Trophoblast cell (in vitro differentiated cells and primary cell): ENCODE measurements at regions not wholly inside any gene's neighbourhood (a gene's known extent, or its start where the extent isn't known, plus 50 kb on each side); places are given as distances from the start of the nearest gene placed in this dataset.

Experiments used
- DNase-seq, 2 donors: peaks; one replicate each; pipeline ENCODE4 v3.0.0-alpha.2; 2016
- H2AFZ ChIP-seq: 2 replicates; pipeline ENCODE4 v1.6.1; 2013; ENCODE audit warnings: low read length, moderate library complexity, mild to moderate bottlenecking; ENCODE audit not compliant: insufficient read depth, poor library complexity
- H2AK5ac ChIP-seq: 2 replicates; pipeline ENCODE4 v1.6.1; 2013; ENCODE audit warnings: mild to moderate bottlenecking, low read length
- H2BK120ac ChIP-seq: 2 replicates; pipeline ENCODE4 v1.6.1; 2013; ENCODE audit warnings: low read length, mild to moderate bottlenecking, moderate library complexity; ENCODE audit not compliant: insufficient read depth, poor library complexity
- H2BK12ac ChIP-seq: 2 replicates; pipeline ENCODE4 v1.6.1; 2013; ENCODE audit warnings: mild to moderate bottlenecking, low read length, moderate library complexity
- H2BK5ac ChIP-seq: 2 replicates; pipeline ENCODE4 v1.6.1; 2013; ENCODE audit warnings: low read length, low read depth, moderate library complexity, mild to moderate bottlenecking; ENCODE audit not compliant: poor library complexity
- H3K14ac ChIP-seq: 2 replicates; pipeline ENCODE4 v1.6.1; 2013; ENCODE audit warnings: mild to moderate bottlenecking, low read length
- H3K18ac ChIP-seq: 2 replicates; pipeline ENCODE4 v1.6.1; 2013; ENCODE audit warnings: mild to moderate bottlenecking, low read length
- H3K23ac ChIP-seq: 2 replicates; pipeline ENCODE4 v1.6.1; 2013; ENCODE audit warnings: low read length
- H3K27ac ChIP-seq: 2 replicates; pipeline ENCODE4 v1.5.1; 2013; ENCODE audit warnings: low read depth, mild to moderate bottlenecking, inconsistent platforms, low read length, moderate library complexity
- H3K27me3 ChIP-seq: 2 replicates; pipeline ENCODE4 v1.6.1; 2013; ENCODE audit warnings: inconsistent platforms, mild to moderate bottlenecking, low read length, moderate library complexity; ENCODE audit not compliant: insufficient read depth
- H3K36me3 ChIP-seq, 2 experiments: 1 replicate in 1 of 2; 2 replicates in 1 of 2; pipeline ENCODE4 v1.6.1; 2013; ENCODE audit warnings: low read length in 2 of 2, mild to moderate bottlenecking in 2 of 2, moderate library complexity in 1 of 2; ENCODE audit not compliant: insufficient read depth in 2 of 2, control insufficient read depth in 1 of 2
- H3K4ac ChIP-seq: 2 replicates; pipeline ENCODE4 v1.6.1; 2013; ENCODE audit warnings: low read depth, mild to moderate bottlenecking, low read length, moderate library complexity
- H3K4me1 ChIP-seq, 2 experiments: 1 replicate in 1 of 2; 2 replicates in 1 of 2; pipeline ENCODE4 v1.6.1; 2013; ENCODE audit warnings: low read length in 2 of 2, mild to moderate bottlenecking in 2 of 2, moderate library complexity in 1 of 2; ENCODE audit not compliant: insufficient read depth in 2 of 2, control insufficient read depth in 1 of 2
- H3K4me2 ChIP-seq: 2 replicates; pipeline ENCODE4 v1.6.1; 2013; ENCODE audit warnings: inconsistent platforms, mild to moderate bottlenecking, low read length, moderate library complexity
- H3K4me3 ChIP-seq: 2 replicates; pipeline ENCODE4 v1.5.1; 2013; ENCODE audit warnings: mild to moderate bottlenecking, low read depth, low read length, inconsistent platforms
- H3K79me1 ChIP-seq: one replicate; pipeline ENCODE4 v1.6.1; 2013; ENCODE audit warnings: low read length
- H3K79me2 ChIP-seq: 2 replicates; pipeline ENCODE4 v1.6.1; 2013; ENCODE audit warnings: low read length, mild to moderate bottlenecking; ENCODE audit not compliant: control insufficient read depth, insufficient read depth, poor library complexity
- H3K9ac ChIP-seq: 2 replicates; pipeline ENCODE4 v1.6.1; 2013; ENCODE audit warnings: mild to moderate bottlenecking, low read length
- H3K9me3 ChIP-seq: 2 replicates; pipeline ENCODE4 v1.6.1; 2013; ENCODE audit warnings: low read depth, mild to moderate bottlenecking, control low read depth, inconsistent platforms, low read length; ENCODE audit not compliant: insufficient read depth
- H4K12ac ChIP-seq: 2 replicates; pipeline ENCODE4 v1.6.1; 2013; ENCODE audit warnings: low read depth, mild to moderate bottlenecking, low read length, moderate library complexity
- H4K8ac ChIP-seq: 2 replicates; pipeline ENCODE4 v1.6.1; 2013; ENCODE audit warnings: low read depth, mild to moderate bottlenecking, low read length, moderate library complexity
- H4K91ac ChIP-seq: one replicate; pipeline ENCODE4 v1.6.1; 2013; ENCODE audit warnings: low read depth, mild to moderate bottlenecking, low read length, moderate library complexity
- WGBS: extraction: QIAGEN DNeasy Blood & Tissue Kit; methylation state at CpG from one replicate; pipeline ENCODE4 v1.1.7; 2013; ENCODE audit warnings: missing lambda C conversion rate; ENCODE audit not compliant: insufficient read length, insufficient coverage; ENCODE audit errors: extremely low coverage; 5-methylcytosine and 5-hydroxymethylcytosine counted together

- DNase-seq = no peak
- Histone ChIP-seq H3K4ac (no peak overlapping the region), H3K79me1 (no peaks in the 10 kb centered on the region), H3K4me3 (no peak overlapping the region), H3K14ac (no peak overlapping the region), H4K12ac (no peak overlapping the region), H2BK120ac (no peak overlapping the region), H4K8ac (no peak overlapping the region), H3K27me3 (no peaks in the 10 kb centered on the region), H3K9me3 (peaks cover 11% of the 10 kb centered on the region), H3K4me2 (no peak overlapping the region), H3K23ac (peak overlapping the region; percentile 80), H2AFZ (no peak overlapping the region), H3K79me2 (no peaks in the 10 kb centered on the region), H2BK12ac (no peak overlapping the region), H3K18ac (no peak overlapping the region), H3K9ac (peak overlapping the region; percentile 15), H2BK5ac (no peak overlapping the region), H2AK5ac (no peak overlapping the region), H3K36me3 (no peaks in the 10 kb centered on the region), H3K4me1 (peaks cover 4 to 5% of the 10 kb centered on the region in 2 experiments), H3K27ac (no peak overlapping the region), H4K91ac (no peak overlapping the region)
- no CpG with 5 or more reads among the region's 10 CpGs for WGBS
Observed at GRCh38 chr19:30165228-30165813, 206.9 kb upstream of the ZNF536 start.

GRCh38 chr19:30167206-30167868 is 204.8 kb upstream of the ZNF536 start:
- Histone ChIP-seq H3K27me3 (no peaks in the 10 kb centered on the region), H2BK5ac (no peak overlapping the region), H2AFZ (no peak overlapping the region), H3K4me2 (no peak overlapping the region), H3K27ac (no peak overlapping the region), H3K23ac (no peak overlapping the region), H4K12ac (no peak overlapping the region), H3K4me3 (no peak overlapping the region), H3K79me1 (no peaks in the 10 kb centered on the region), H3K18ac (no peak overlapping the region), H4K8ac (no peak overlapping the region), H2BK120ac (no peak overlapping the region), H4K91ac (no peak overlapping the region), H3K79me2 (no peaks in the 10 kb centered on the region), H2BK12ac (no peak overlapping the region), H3K9me3 (peaks cover 13% of the 10 kb centered on the region), H3K4ac (no peak overlapping the region), H3K36me3 (no peaks in the 10 kb centered on the region), H3K9ac (no peak overlapping the region), H3K4me1 (peaks cover 4 to 5% of the 10 kb centered on the region in 2 experiments), H2AK5ac (no peak overlapping the region), H3K14ac (no peak overlapping the region)
- no CpG with 5 or more reads among the region's 14 CpGs for WGBS
- DNase-seq = no peak

GRCh38 chr19:30167976-30168635 is 204.1 kb upstream of the ZNF536 start:
- H2BK120ac ChIP-seq = no peak overlapping the region
- no peaks in the 10 kb centered on the region for H3K36me3 ChIP-seq
- no peak overlapping the region for H2AFZ ChIP-seq
- H3K18ac ChIP-seq = no peak overlapping the region
- WGBS = no CpG with 5 or more reads among the region's 13 CpGs
- no peak overlapping the region for H2AK5ac ChIP-seq
- no peaks in the 10 kb centered on the region for H3K79me2 ChIP-seq
- no peak overlapping the region for H4K12ac ChIP-seq
- H3K9ac ChIP-seq = no peak overlapping the region
- H2BK5ac ChIP-seq = no peak overlapping the region
- H2BK12ac ChIP-seq = no peak overlapping the region
- H3K27me3 ChIP-seq = no peaks in the 10 kb centered on the region
- H3K4me3 ChIP-seq = peak overlapping the region; percentile 4
- DNase-seq = no peak
- peaks cover 13% of the 10 kb centered on the region for H3K9me3 ChIP-seq
- no peak overlapping the region for H3K14ac ChIP-seq
- no peak overlapping the region for H4K91ac ChIP-seq
- H3K79me1 ChIP-seq = no peaks in the 10 kb centered on the region
- no peak overlapping the region for H3K4me2 ChIP-seq
- peaks cover 4 to 5% of the 10 kb centered on the region in 2 experiments for H3K4me1 ChIP-seq
- no peak overlapping the region for H3K23ac ChIP-seq
- H3K4ac ChIP-seq = no peak overlapping the region
- H3K27ac ChIP-seq = no peak overlapping the region
- H4K8ac ChIP-seq = no peak overlapping the region

GRCh38 chr19:30168760-30169159 is 203.4 kb upstream of the ZNF536 start:
- no peak overlapping the region for H4K8ac ChIP-seq
- peak overlapping the region; percentile 45 for H3K9ac ChIP-seq
- H2AK5ac ChIP-seq = no peak overlapping the region
- H2BK12ac ChIP-seq = no peak overlapping the region
- no peaks in the 10 kb centered on the region for H3K27me3 ChIP-seq
- DNase-seq = no peak
- WGBS = no CpG with 5 or more reads among the region's 5 CpGs
- no peak overlapping the region for H3K14ac ChIP-seq
- H2AFZ ChIP-seq = no peak overlapping the region
- H2BK5ac ChIP-seq = no peak overlapping the region
- H4K91ac ChIP-seq = no peak overlapping the region
- no peaks in the 10 kb centered on the region for H3K79me2 ChIP-seq
- H3K4ac ChIP-seq = no peak overlapping the region
- H3K4me1 ChIP-seq = peaks cover 2 to 3% of the 10 kb centered on the region in 2 experiments
- no peak overlapping the region for H2BK120ac ChIP-seq
- no peak overlapping the region for H3K27ac ChIP-seq
- H3K4me3 ChIP-seq = no peak overlapping the region
- H3K4me2 ChIP-seq = no peak overlapping the region
- H4K12ac ChIP-seq = no peak overlapping the region
- H3K79me1 ChIP-seq = no peaks in the 10 kb centered on the region
- H3K23ac ChIP-seq = no peak overlapping the region
- peaks cover 13% of the 10 kb centered on the region for H3K9me3 ChIP-seq
- no peaks in the 10 kb centered on the region for H3K36me3 ChIP-seq
- no peak overlapping the region for H3K18ac ChIP-seq
